ENCODE measurements at regions not wholly inside any gene's neighbourhood (a gene's known extent, or its start where the extent isn't known, plus 50 kb on each side); places are given as distances from the start of the nearest gene placed in this dataset.

- H2AFZ ChIP-seq (ENCODE audit: low read length): no peak overlapping the region
- no peaks in the 10 kb centered on the region for H3K36me3 ChIP-seq (ENCODE audit: low read depth, low read length)
- no peak overlapping the region for H3K9ac ChIP-seq (ENCODE audit: low read length)
- no TSS peak for BruUV-seq (replicated peaks)
- no peaks in the 10 kb centered on the region for H4K20me1 ChIP-seq (ENCODE audit: low read length)
- intact Hi-C loops (cut with micrococcal nuclease): no loop called here
- DNase-seq: no peak
- TF ChIP-seq EZH2 (IDR thresholded peaks at IDR 0.05; ENCODE audit: low read length, unreplicated experiment) (no peak), EZH2phosphoT487 (IDR thresholded peaks at IDR 0.05; ENCODE audit: borderline replicate concordance, low read length) (no peak), CTCF (conservative IDR thresholded peaks at IDR 0.05; ENCODE audit: low read depth, low read length) (no peak)
- H3K4me3 ChIP-seq (ENCODE audit: low read length): no peak overlapping the region
- ChIA-PET CTCF (no interaction called here), POLR2A (ENCODE audit: unreplicated experiment) (no interaction called here)
- H3K9me2 ChIP-seq (replicated peaks; ENCODE audit: low read length): no peaks in the 10 kb centered on the region
- no peaks in the 10 kb centered on the region for H3K9me3 ChIP-seq (ENCODE audit: low read length)
- H3K27ac ChIP-seq (ENCODE audit: low read length): no peak overlapping the region
- H3K4me2 ChIP-seq (ENCODE audit: low read length): no peak overlapping the region
- peaks cover 75% of the 10 kb centered on the region for H3K27me3 ChIP-seq (ENCODE audit: low read length)
- no peaks in the 10 kb centered on the region for H3K4me1 ChIP-seq (ENCODE audit: insufficient read depth, low read length)
- no peaks in the 10 kb centered on the region for H3F3A ChIP-seq (ENCODE audit: low read length, unreplicated experiment)
- H3K79me2 ChIP-seq (ENCODE audit: low read length): no peaks in the 10 kb centered on the region
- no peak for ATAC-seq
Measured at GRCh38 chr22:49627217-49628181, 200.2 kb downstream of the BRD1 start.

- CTCF ChIA-PET: no interaction called here
- no peaks in the 10 kb centered on the region for H3K9me3 ChIP-seq (ENCODE audit: low read length)
- no peak overlapping the region for H3K4me2 ChIP-seq (ENCODE audit: low read length)
- no peaks in the 10 kb centered on the region for H3K4me1 ChIP-seq (ENCODE audit: insufficient read depth, low read length)
- no peak overlapping the region for H2AFZ ChIP-seq (ENCODE audit: low read length)
- POLR2A ChIA-PET (ENCODE audit: unreplicated experiment): no interaction called here
- ATAC-seq (no peak), DNase-seq (no peak)
- BruUV-seq (replicated peaks): no TSS peak
- H3K36me3 ChIP-seq (ENCODE audit: low read depth, low read length): no peaks in the 10 kb centered on the region
- peaks cover 77% of the 10 kb centered on the region for H3K27me3 ChIP-seq (ENCODE audit: low read length)
- H3F3A ChIP-seq (ENCODE audit: low read length, unreplicated experiment): no peaks in the 10 kb centered on the region
- intact Hi-C loops (cut with micrococcal nuclease): no loop called here
- TF ChIP-seq CTCF (conservative IDR thresholded peaks at IDR 0.05; ENCODE audit: low read depth, low read length) (no peak), EZH2phosphoT487 (IDR thresholded peaks at IDR 0.05; ENCODE audit: borderline replicate concordance, low read length) (no peak), EZH2 (IDR thresholded peaks at IDR 0.05; ENCODE audit: low read length, unreplicated experiment) (no peak)
- no peak overlapping the region for H3K4me3 ChIP-seq (ENCODE audit: low read length)
- no peaks in the 10 kb centered on the region for H3K9me2 ChIP-seq (replicated peaks; ENCODE audit: low read length)
- H3K27ac ChIP-seq (ENCODE audit: low read length): no peak overlapping the region
- H4K20me1 ChIP-seq (ENCODE audit: low read length): no peaks in the 10 kb centered on the region
- no peaks in the 10 kb centered on the region for H3K79me2 ChIP-seq (ENCODE audit: low read length)
- H3K9ac ChIP-seq (ENCODE audit: low read length): no peak overlapping the region
Measured at GRCh38 chr22:49626361-49627216, 201.1 kb downstream of the BRD1 start.

All from PC-3 (cell line).